Karpas-422 (cell line): ENCODE measurements at regions not wholly inside any gene's neighbourhood (a gene's known extent, or its start where the extent isn't known, plus 50 kb on each side); places are given as distances from the start of the nearest gene placed in this dataset.
A peak's percentile ranks its signal among the peaks of the same experiment; 100 is the strongest.
"Not testable (repeated sequence)": the region's sequence is repeated elsewhere in the genome, so short reads cannot be mapped to it uniquely, and the experiment has no call there.

Source experiments
- DNase-seq: peaks from one replicate; pipeline ENCODE4 v3.0.0-alpha.2; 2015
- H2AFZ ChIP-seq: fragments of 200-600 bp; sonication (generic); 2 replicates; pipeline ENCODE4 v1.6.1; 2014; ENCODE audit warnings: antibody characterized with exemption, low read length, mixed read lengths
- H3K27ac ChIP-seq: fragments of 200-600 bp; sonication (generic); 2 replicates; pipeline ENCODE4 v1.5.1; 2014; ENCODE audit warnings: mild to moderate bottlenecking, low read length, moderate library complexity
- H3K27me3 ChIP-seq: fragments of 200-600 bp; sonication (generic); 2 replicates; pipeline ENCODE4 v1.6.1; 2014; ENCODE audit warnings: low read length, mixed read lengths
- H3K36me3 ChIP-seq: fragments of 200-600 bp; sonication (generic); 2 replicates; pipeline ENCODE4 v1.6.1; 2014; ENCODE audit warnings: low read length, mixed read lengths; ENCODE audit not compliant: insufficient read depth
- H3K4me1 ChIP-seq: fragments of 200-600 bp; sonication (generic); 2 replicates; pipeline ENCODE4 v1.6.1; 2014; ENCODE audit warnings: mild to moderate bottlenecking, low read length, mixed read lengths
- H3K4me2 ChIP-seq: fragments of 200-600 bp; sonication (generic); 2 replicates; pipeline ENCODE4 v1.6.1; 2014; ENCODE audit warnings: low read length, low read depth, mild to moderate bottlenecking; ENCODE audit not compliant: poor library complexity, severe bottlenecking
- H3K4me3 ChIP-seq: fragments of 200-600 bp; sonication (generic); 2 replicates; pipeline ENCODE4 v1.5.1; 2014; ENCODE audit warnings: mild to moderate bottlenecking, antibody characterized with exemption, low read length, mixed read lengths
- H3K79me2 ChIP-seq: fragments of 200-600 bp; sonication (generic); 2 replicates; pipeline ENCODE4 v1.6.1; 2014; ENCODE audit warnings: mild to moderate bottlenecking, low read length, mixed read lengths
- H3K9ac ChIP-seq: fragments of 200-600 bp; sonication (generic); 2 replicates; pipeline ENCODE4 v1.6.0; 2014; ENCODE audit warnings: low read length
- H3K9me2 ChIP-seq: fragments of 200-600 bp; sonication (generic), shearing (Covaris generic); replicated peaks from 2 replicates; pipeline ENCODE4 v1.6.0; 2014; ENCODE audit warnings: mild to moderate bottlenecking, low read length, moderate library complexity; ENCODE audit not compliant: insufficient read depth
- H3K9me3 ChIP-seq: fragments of 300-700, 200-600 bp; sonication (generic); 2 replicates; pipeline ENCODE4 v1.6.1; 2014; ENCODE audit warnings: low read length, mixed read lengths
- H4K20me1 ChIP-seq: fragments of 200-600 bp; sonication (generic); 2 replicates; pipeline ENCODE4 v1.6.1; 2014; ENCODE audit warnings: mild to moderate bottlenecking, antibody characterized with exemption, low read length, low read depth; ENCODE audit not compliant: insufficient read depth

- H3K27ac ChIP-seq = no peak overlapping the region
Observed at GRCh38 chr5:121100931-121101330, 636.8 kb downstream of the PRR16 start.

GRCh38 chr5:121105921-121106320 is 641.8 kb downstream of the PRR16 start:
- no peak overlapping the region for H2AFZ ChIP-seq
- H3K4me1 ChIP-seq = no peaks in the 10 kb centered on the region
- no peak for DNase-seq
- no peaks in the 10 kb centered on the region for H3K27me3 ChIP-seq
- no peak overlapping the region for H3K27ac ChIP-seq
- no peaks in the 10 kb centered on the region for H3K36me3 ChIP-seq
- no peaks in the 10 kb centered on the region for H3K9me2 ChIP-seq
- H3K9me3 ChIP-seq = peaks cover 3% of the 10 kb centered on the region; the same call in 1 of the 2 replicates
- H3K9ac ChIP-seq = no peak overlapping the region
- H3K4me2 ChIP-seq = no peak overlapping the region
- no peaks in the 10 kb centered on the region for H3K79me2 ChIP-seq
- no peak overlapping the region for H3K4me3 ChIP-seq
- H4K20me1 ChIP-seq = no peaks in the 10 kb centered on the region

More at GRCh38 chr5:121100931-121101330, 636.8 kb downstream of the PRR16 start:
- Histone ChIP-seq H3K9ac (no peak overlapping the region), H3K4me2 (no peak overlapping the region), H2AFZ (no peak overlapping the region), H3K79me2 (no peaks in the 10 kb centered on the region), H3K27me3 (no peaks in the 10 kb centered on the region), H3K4me1 (no peaks in the 10 kb centered on the region), H3K9me2 (no peaks in the 10 kb centered on the region), H3K4me3 (no peak overlapping the region), H3K36me3 (no peaks in the 10 kb centered on the region), H3K9me3 (peaks cover 4% of the 10 kb centered on the region; the same call in 1 of the 2 replicates), H4K20me1 (no peaks in the 10 kb centered on the region)
- no peak for DNase-seq

DNA sequence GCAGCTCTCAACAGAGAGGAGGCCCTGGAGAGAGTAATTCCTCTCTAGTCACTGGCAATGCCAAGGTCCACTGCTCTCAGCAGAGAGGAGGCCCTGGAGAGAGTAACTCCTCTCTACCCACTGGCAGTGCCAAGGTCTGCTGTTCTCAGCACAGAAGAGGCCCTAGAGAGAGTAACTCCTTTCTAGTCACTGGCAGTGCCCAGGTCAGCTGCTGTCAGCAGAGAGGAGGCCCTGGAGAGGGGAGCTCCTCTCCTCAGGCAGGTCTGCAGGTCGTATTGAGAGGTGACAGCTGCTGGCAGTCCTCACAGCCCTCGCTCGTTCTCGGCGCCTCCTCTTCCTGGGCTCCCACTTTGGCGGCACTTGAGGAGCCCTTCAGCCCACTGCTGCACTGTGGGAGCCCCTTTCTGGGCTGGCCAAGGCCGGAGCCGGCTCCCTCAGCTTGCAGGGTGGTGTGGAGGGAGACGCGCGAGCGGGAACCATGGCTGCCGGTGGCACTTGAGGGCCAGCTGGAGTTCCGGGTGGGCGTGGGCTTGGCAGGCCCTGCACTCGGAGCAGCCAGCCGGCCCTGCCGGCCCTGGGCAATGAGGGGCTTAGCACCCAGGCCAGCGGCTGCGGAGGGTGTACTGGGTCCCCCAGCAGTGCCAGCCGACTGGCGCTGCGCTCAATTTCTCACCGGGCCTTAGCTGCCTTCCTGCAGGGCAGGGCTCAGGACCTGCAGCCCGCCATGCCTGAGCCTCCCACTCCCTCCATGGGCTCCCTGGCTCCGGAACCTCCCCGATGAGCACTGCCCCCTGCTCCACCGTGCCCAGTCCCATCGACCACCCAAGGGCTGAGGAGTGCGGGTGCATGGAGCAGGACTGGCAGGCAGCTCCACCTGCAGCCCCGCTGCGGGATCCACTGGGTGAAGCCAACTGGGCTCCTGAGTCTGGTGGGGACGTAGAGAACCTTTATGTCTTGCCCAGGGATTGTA is 642.9 kb downstream of the PRR16 start:
- not testable (repeated sequence) for DNase-seq, H3K9me3 ChIP-seq, H3K27me3 ChIP-seq, H3K4me3 ChIP-seq, H3K27ac ChIP-seq, H3K4me1 ChIP-seq, H3K36me3 ChIP-seq, H4K20me1 ChIP-seq, H3K79me2 ChIP-seq, H3K9me2 ChIP-seq, H3K4me2 ChIP-seq, H3K9ac ChIP-seq, H2AFZ ChIP-seq

GRCh38 chr5:121108725-121109124 is 644.6 kb downstream of the PRR16 start:
- H2AFZ ChIP-seq = no peak overlapping the region

GRCh38 chr5:121109817-121110216 is 645.7 kb downstream of the PRR16 start:
- H2AFZ ChIP-seq = no peak overlapping the region
- no peaks in the 10 kb centered on the region for H3K4me1 ChIP-seq
- H3K9me3 ChIP-seq = 0 out of 2 replicates have a peak, but pooled peaks cover 6% of the 10 kb centered on the region
- H3K4me2 ChIP-seq = no peak overlapping the region
- DNase-seq = no peak
- no peaks in the 10 kb centered on the region for H3K36me3 ChIP-seq
- H4K20me1 ChIP-seq = no peaks in the 10 kb centered on the region
- H3K4me3 ChIP-seq = no peak overlapping the region
- no peaks in the 10 kb centered on the region for H3K79me2 ChIP-seq
- H3K9ac ChIP-seq = no peak overlapping the region
- no peak overlapping the region for H3K27ac ChIP-seq
- no peaks in the 10 kb centered on the region for H3K27me3 ChIP-seq
- H3K9me2 ChIP-seq = no peaks in the 10 kb centered on the region

More at GRCh38 chr5:121108725-121109124, 644.6 kb downstream of the PRR16 start:
- Histone ChIP-seq H3K27ac (no peak overlapping the region), H3K9ac (no peak overlapping the region), H3K4me2 (no peak overlapping the region), H3K4me1 (no peaks in the 10 kb centered on the region), H4K20me1 (no peaks in the 10 kb centered on the region), H3K27me3 (no peaks in the 10 kb centered on the region), H3K36me3 (no peaks in the 10 kb centered on the region), H3K9me3 (0 out of 2 replicates have a peak, but pooled peaks cover 3% of the 10 kb centered on the region), H3K9me2 (no peaks in the 10 kb centered on the region), H3K79me2 (no peaks in the 10 kb centered on the region), H3K4me3 (no peak overlapping the region)
- peak; percentile 42 for DNase-seq

DNA sequence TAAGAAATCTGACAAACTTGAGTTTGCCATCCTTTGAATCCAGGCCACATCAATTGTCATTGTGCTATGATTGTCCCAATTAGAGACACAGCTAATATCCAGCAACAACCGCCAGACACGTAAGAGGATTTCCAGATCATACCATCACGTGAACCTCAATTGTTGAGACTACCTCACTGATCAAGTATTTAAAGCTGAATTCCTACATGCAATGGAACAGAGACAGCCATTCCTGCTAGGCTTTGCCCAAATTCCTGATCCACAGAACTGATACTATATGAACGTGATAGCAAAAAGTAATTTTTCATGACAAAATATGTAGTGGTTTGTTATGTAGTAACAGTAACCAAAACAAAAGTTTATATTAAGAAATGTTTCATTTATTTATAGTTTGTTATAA is 657.7 kb downstream of the PRR16 start:
- no peaks in the 10 kb centered on the region for H3K27me3 ChIP-seq
- H3K9me3 ChIP-seq = peaks cover 6% of the 10 kb centered on the region
- no peak overlapping the region for H3K4me3 ChIP-seq
- H3K4me1 ChIP-seq = no peaks in the 10 kb centered on the region
- H3K27ac ChIP-seq = no peak overlapping the region
- no peak overlapping the region for H2AFZ ChIP-seq
- H3K4me2 ChIP-seq = no peak overlapping the region
- no peaks in the 10 kb centered on the region for H3K36me3 ChIP-seq
- no peak for DNase-seq
- H3K9ac ChIP-seq = no peak overlapping the region
- no peaks in the 10 kb centered on the region for H3K9me2 ChIP-seq
- H3K79me2 ChIP-seq = no peaks in the 10 kb centered on the region
- H4K20me1 ChIP-seq = no peaks in the 10 kb centered on the region

GRCh38 chr5:121138495-121138907 is 674.4 kb downstream of the PRR16 start:
- H3K9me2 ChIP-seq = no peaks in the 10 kb centered on the region
- no peak overlapping the region for H3K4me2 ChIP-seq
- no peaks in the 10 kb centered on the region for H3K36me3 ChIP-seq
- H3K9ac ChIP-seq = no peak overlapping the region
- no peaks in the 10 kb centered on the region for H3K27me3 ChIP-seq
- peaks cover 18% of the 10 kb centered on the region for H3K9me3 ChIP-seq
- no peaks in the 10 kb centered on the region for H3K4me1 ChIP-seq
- H4K20me1 ChIP-seq = no peaks in the 10 kb centered on the region
- H3K79me2 ChIP-seq = no peaks in the 10 kb centered on the region
- no peak overlapping the region for H3K4me3 ChIP-seq
- DNase-seq = no peak
- no peak overlapping the region for H2AFZ ChIP-seq
- no peak overlapping the region for H3K27ac ChIP-seq

DNA sequence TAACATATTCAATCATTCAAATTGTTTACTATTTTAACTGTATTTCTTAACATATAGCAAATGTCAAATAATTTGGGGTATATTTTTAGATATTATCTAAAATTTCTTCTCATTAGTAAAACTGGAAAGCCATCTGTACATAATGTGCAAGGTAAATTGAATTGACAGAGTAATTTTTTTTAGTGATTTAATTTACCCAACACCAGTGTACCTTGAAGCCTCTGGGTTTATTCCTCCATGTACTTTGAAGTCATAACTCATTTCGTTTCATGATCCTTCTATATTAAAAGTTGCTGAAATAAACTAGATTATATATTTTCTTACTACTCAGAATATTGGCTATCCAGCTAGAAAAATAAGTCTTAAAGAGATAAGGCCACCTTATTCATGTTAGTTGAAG is 674.9 kb downstream of the PRR16 start:
- Histone ChIP-seq H3K9ac (no peak overlapping the region), H4K20me1 (no peaks in the 10 kb centered on the region), H3K79me2 (no peaks in the 10 kb centered on the region), H3K27me3 (no peaks in the 10 kb centered on the region), H3K27ac (no peak overlapping the region), H3K4me1 (no peaks in the 10 kb centered on the region), H3K4me2 (no peak overlapping the region), H2AFZ (no peak overlapping the region), H3K9me2 (no peaks in the 10 kb centered on the region), H3K36me3 (no peaks in the 10 kb centered on the region), H3K4me3 (no peak overlapping the region), H3K9me3 (peaks cover 18% of the 10 kb centered on the region)
- no peak for DNase-seq
